HG02943 (cell line): ENCODE measurements at regions not wholly inside any gene's neighbourhood (a gene's known extent, or its start where the extent isn't known, plus 50 kb on each side); places are given as distances from the start of the nearest gene placed in this dataset.

Experiments
- ATAC-seq: cut with Tn5 transposase; IDR thresholded peaks from one replicate; pipeline ENCODE4 v1.9.1; 2021; ENCODE audit warnings: mild to moderate bottlenecking, low read depth, moderate library complexity; ENCODE audit not compliant: unreplicated experiment

GRCh38 chr2:118177884-118178283 lies 89.6 kb downstream of the INSIG2 start:
- ATAC-seq: no peak

GRCh38 chr2:118177318-118177717 lies 89.0 kb downstream of the INSIG2 start:
- no peak for ATAC-seq

DNA sequence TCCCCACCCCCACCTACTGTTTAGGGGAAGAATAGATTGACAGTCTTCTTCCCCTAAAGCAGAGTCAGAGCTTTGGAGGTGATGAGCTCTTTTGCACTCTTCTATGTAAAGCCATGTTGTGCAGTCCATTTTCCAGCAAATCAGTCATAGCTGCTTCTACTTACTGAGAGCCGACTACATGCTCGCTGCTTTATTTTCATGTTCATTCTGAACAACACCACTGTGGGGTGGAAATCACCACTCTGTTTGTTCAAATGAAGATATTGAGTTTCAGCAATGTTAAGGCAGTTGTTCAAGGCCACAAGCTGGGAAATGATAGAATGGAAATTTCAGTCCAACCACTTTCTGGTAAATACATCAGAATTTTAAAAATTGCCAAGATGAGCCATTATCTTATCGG lies 88.3 kb downstream of the INSIG2 start:
- ATAC-seq: no peak

DNA sequence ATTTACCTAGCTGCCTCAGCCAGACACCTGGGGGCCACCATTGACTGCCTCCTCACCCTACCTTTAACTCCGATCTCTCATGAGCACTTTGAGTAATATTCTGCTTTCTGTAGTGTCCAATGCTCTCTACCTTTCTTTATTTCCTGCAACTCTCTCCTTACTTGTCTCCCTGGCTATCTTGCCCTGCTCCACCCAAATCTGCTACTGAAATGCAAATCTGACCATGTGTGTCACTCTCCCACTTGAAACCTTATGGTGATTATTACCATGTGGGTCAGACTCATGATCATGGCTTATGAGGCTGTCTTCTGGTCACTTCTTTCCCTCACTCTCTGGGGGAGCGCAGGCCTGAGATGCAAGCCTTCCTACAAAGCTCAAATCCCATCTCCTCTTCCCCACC lies 83.3 kb downstream of the INSIG2 start:
- no peak for ATAC-seq

DNA sequence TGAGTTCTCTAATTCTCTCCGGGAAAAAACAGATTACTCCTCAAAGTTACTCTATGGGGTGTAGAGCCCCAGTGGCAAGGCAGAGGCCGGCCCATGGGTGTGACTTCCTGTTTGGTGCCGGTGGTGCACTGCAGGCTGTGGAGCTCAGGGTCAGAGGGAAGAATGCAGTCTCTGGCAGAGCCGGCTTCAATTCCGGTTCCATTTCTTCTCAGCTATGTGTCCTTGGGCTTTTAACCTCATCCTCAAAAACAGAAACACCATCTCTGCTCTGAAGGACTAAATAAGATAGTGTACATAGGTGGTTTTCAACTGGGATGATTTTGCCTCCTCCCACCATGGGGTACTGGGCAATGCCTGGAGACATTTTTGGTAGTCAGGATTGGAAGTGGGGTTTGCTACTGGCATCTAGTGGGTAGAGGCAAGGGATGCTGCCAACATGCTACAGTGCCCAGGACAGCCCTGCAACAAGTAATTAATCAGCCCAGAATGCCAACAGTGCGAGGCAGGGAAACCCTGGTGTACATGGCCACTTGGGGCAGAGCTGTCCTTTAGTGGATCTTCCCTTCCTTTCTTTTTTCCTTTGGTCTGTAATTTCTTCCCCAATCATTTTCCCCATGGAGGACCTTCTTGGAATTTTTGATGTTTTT lies 81.2 kb downstream of the INSIG2 start:
- ATAC-seq: no peak

DNA sequence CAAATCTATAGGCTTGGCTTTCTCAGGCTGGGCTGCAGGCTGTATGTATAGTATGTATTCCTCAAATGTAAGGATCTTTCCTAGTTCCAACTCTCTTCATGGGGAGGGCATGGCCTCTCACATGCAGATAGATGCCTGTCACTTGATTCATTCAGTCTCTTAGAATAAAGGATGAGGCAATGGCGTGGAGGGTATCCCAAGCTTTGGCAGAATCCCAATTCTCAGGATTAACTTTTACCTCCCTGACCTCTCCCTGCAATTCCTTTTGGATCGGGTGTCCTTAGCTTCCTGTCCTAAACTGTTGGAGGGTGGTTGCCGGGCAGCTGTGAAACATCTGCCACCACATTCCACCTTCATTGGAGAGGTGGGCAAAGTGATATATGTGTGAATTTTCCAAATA lies 80.3 kb downstream of the INSIG2 start:
- ATAC-seq: no peak

DNA sequence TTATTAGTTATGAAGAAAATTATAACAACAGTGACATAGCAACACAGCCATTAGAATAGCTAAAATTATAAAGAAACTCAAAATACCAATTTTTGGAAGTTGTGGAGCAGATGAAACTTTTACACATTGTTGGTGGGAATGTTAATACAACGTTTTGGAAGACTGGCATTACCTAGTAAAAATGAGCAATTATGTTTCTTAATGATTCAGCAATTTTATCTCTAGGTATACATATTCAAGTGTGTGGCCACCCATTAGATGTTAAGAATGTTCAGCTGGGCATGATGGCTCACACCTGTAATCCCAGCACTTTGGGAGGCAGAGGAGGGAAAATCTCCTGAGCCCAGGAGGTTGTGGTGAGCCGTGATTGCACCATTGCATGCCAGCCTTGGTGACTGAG lies 78.8 kb downstream of the INSIG2 start:
- ATAC-seq: no peak

DNA sequence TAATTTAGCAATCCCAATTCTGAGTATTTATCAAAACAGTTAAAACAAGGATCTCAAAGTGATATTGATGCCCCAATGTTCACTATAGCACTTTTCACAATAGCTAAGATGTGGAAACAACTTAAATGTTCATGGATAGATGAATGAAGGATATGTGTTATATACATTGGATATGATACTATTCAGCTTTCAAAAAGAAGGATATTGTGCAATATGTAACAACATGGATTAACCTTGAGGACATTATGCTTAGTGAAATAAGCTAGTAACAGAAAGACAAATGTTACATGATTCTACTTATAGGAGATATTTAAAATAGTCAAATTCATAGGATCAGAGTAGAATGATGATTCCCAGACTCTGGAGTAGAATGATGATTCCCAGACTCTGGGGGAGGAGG lies 78.0 kb downstream of the INSIG2 start:
- ATAC-seq: no peak

DNA sequence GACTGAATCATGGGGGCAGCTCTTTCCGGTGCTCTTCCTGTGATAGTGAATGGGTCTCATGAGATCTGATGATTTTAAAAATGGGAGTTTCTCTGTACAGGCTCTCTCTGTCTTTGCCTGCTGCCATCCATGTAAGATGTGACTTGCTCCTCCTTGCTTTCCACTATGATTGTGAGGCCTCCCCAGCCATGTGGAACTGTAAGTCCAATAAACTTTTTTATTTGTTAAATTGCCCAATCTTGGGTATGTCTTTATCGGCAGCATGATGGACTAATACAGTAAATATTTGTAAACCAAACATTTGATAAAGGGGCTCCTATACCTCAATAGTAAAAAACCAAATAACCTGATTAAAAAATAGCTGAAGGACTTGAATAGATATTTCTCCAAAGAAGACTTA lies 77.3 kb downstream of the INSIG2 start:
- no peak for ATAC-seq
